Nephron (organoid): ENCODE measurements at regions not wholly inside any gene's neighbourhood (a gene's known extent, or its start where the extent isn't known, plus 50 kb on each side); places are given as distances from the start of the nearest gene placed in this dataset.
"Not testable (repeated sequence)": the region's sequence is repeated elsewhere in the genome, so short reads cannot be mapped to it uniquely, and the experiment has no call there.

Experiments
- H3K27ac Mint-ChIP-seq, 3 experiments: 2 replicates each; pipeline ENCODE4 v1.8.0; 2020; ENCODE audit warnings: mixed read lengths in 3 of 3, mild to moderate bottlenecking in 2 of 3, moderate library complexity in 1 of 3
- H3K27me3 Mint-ChIP-seq: 2 replicates; pipeline ENCODE4 v1.8.0; 2021; ENCODE audit warnings: low read depth, mild to moderate bottlenecking, moderate library complexity, mixed read lengths
- H3K36me3 Mint-ChIP-seq: 2 replicates; pipeline ENCODE4 v1.8.0; 2020; ENCODE audit warnings: low read depth, mixed read lengths
- H3K4me1 Mint-ChIP-seq: 2 replicates; pipeline ENCODE4 v1.8.0; 2020; ENCODE audit warnings: mixed read lengths
- H3K4me3 Mint-ChIP-seq, 3 experiments: 2 replicates each; pipeline ENCODE4 v1.8.0; 2020; ENCODE audit warnings: mild to moderate bottlenecking in 3 of 3, mixed read lengths in 3 of 3, moderate library complexity in 2 of 3
- H3K9me3 Mint-ChIP-seq: 2 replicates; pipeline ENCODE4 v1.8.0; 2020; ENCODE audit warnings: mixed read lengths
- TF ChIP-seq, protein P1 (sequence below), 3 experiments: fragments of 200-600 bp; sonication (generic); IDR thresholded peaks; one replicate each; pipeline ENCODE4 v1.5.0; 2021; ENCODE audit warnings: antibody characterized with exemption in 3 of 3; ENCODE audit not compliant: unreplicated experiment in 3 of 3

DNA sequence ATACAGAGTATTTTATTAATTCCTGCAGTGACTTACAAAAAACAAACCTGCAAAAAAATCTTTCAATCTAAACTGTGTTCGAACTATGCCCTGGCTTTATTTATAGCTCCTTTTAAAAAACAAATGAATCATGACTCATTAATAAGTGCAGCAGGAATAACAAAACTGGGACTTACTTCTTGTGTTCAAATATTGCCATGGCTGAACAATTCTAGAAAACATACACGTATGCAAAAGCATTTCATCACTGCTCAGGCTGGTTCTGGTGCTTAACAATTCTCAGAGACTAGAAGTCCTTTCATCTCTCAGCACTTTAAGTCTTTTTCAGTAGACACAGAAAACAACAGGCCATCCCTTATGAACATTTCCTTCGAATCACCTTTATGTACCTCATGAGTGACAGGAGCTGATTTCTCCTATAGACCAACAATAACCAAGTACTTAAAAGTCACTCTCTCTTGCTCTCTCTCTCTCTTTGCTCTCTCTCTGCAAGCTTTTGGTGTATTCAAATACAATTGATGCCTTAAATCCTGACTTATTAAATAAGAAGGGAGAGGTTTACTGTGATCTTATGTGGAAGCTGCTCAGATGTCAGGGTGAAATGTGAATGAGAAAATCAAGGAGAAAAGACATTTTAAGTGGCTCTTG, 268.8 kb downstream of the TTC8 start:
- Mint-ChIP-seq H3K4me3 (no peak overlapping the region), H3K27ac (no peak overlapping the region), H3K36me3 (no peaks in the 10 kb centered on the region), H3K4me1 (no peaks in the 10 kb centered on the region), H3K27me3 (peaks cover 4% of the 10 kb centered on the region), H3K9me3 (peaks cover 4% of the 10 kb centered on the region)
- TF ChIP-seq, protein P1, sequence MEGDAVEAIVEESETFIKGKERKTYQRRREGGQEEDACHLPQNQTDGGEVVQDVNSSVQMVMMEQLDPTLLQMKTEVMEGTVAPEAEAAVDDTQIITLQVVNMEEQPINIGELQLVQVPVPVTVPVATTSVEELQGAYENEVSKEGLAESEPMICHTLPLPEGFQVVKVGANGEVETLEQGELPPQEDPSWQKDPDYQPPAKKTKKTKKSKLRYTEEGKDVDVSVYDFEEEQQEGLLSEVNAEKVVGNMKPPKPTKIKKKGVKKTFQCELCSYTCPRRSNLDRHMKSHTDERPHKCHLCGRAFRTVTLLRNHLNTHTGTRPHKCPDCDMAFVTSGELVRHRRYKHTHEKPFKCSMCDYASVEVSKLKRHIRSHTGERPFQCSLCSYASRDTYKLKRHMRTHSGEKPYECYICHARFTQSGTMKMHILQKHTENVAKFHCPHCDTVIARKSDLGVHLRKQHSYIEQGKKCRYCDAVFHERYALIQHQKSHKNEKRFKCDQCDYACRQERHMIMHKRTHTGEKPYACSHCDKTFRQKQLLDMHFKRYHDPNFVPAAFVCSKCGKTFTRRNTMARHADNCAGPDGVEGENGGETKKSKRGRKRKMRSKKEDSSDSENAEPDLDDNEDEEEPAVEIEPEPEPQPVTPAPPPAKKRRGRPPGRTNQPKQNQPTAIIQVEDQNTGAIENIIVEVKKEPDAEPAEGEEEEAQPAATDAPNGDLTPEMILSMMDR (IDR thresholded peaks at IDR 0.05; ENCODE audit: unreplicated experiment in 3 of 3), result no peak

DNA sequence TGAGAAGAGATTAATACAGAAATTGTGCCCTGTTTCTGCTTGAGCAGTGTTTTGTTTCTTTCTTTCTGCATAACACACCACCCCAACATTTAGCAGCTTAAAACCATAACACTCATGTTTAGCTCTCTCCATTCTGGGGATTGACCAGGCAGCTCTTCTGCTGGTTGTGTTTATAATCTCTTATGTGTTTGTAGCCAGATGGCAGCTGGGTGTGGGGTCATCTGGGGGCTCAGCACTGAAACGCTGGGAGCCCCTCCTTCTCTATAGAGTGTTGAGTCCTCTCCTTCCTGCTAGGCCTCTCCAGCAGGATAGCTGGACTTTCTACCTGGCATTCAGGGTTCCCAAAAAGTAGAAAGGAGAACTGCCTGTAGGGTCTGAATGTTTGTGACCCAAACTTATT, 270.6 kb downstream of the TTC8 start:
- TF ChIP-seq, protein P1 (IDR thresholded peaks at IDR 0.05; ENCODE audit: unreplicated experiment in 3 of 3), result no peak

DNA sequence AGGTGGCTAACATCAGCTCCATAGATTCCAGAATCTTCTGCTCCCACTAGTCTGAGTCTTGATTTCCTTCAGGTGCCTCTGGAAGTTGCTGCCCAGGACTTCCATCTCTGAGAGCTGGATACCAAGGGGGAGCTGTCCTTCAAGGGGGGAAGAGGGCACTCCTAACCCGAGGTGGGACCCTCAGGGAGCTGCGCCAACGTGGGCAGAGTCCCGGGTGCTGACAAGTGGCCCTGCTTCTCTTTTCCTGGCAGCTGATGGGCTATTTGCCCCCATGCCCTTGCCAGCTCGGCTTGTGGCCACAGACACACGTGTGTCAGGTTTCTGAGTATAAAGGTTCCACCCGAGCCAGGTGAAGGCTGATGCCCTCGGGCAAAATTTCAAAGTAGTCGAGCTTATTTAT, 272.5 kb downstream of the TTC8 start:
- Mint-ChIP-seq H3K9me3 (peaks cover 17% of the 10 kb centered on the region), H3K27me3 (peaks cover 6% of the 10 kb centered on the region), H3K36me3 (no peaks in the 10 kb centered on the region), H3K4me3 (no peak overlapping the region), H3K27ac (no peak overlapping the region), H3K4me1 (no peaks in the 10 kb centered on the region)
- TF ChIP-seq, protein P1 (IDR thresholded peaks at IDR 0.05; ENCODE audit: unreplicated experiment in 3 of 3), result no peak

More for the DNA sequence above, 270.6 kb downstream of the TTC8 start:
- peaks cover 4% of the 10 kb centered on the region for H3K27me3 Mint-ChIP-seq
- no peaks in the 10 kb centered on the region for H3K4me1 Mint-ChIP-seq
- H3K36me3 Mint-ChIP-seq, result no peaks in the 10 kb centered on the region
- peaks cover 4% of the 10 kb centered on the region for H3K9me3 Mint-ChIP-seq
- H3K27ac Mint-ChIP-seq, result no peak overlapping the region
- H3K4me3 Mint-ChIP-seq, result no peak overlapping the region

DNA sequence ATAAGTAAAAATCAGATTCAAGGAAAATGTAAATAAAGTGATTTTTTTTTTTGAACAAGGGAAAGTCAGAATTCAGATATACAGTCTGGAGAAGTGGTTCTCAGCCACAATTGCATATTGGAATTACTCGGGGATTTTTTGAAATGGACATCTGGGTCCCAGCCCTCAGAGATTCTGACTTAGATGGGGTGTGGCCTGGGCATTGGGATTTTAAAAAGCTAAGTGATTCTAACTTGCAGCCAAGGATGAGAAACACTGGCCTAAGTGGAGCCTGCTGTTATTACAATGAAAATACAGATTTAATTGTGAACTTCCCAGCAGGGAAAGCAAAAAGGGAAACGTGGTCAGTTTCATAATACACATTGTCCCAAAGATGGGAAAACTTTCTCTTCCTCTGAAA, 273.8 kb downstream of the TTC8 start:
- peaks cover 18% of the 10 kb centered on the region for H3K9me3 Mint-ChIP-seq
- H3K36me3 Mint-ChIP-seq, result no peaks in the 10 kb centered on the region
- H3K27me3 Mint-ChIP-seq, result peaks cover 9% of the 10 kb centered on the region
- TF ChIP-seq, protein P1 (IDR thresholded peaks at IDR 0.05; ENCODE audit: unreplicated experiment in 3 of 3), result no peak
- no peak overlapping the region for H3K27ac Mint-ChIP-seq
- H3K4me3 Mint-ChIP-seq, result no peak overlapping the region
- H3K4me1 Mint-ChIP-seq, result no peaks in the 10 kb centered on the region

DNA sequence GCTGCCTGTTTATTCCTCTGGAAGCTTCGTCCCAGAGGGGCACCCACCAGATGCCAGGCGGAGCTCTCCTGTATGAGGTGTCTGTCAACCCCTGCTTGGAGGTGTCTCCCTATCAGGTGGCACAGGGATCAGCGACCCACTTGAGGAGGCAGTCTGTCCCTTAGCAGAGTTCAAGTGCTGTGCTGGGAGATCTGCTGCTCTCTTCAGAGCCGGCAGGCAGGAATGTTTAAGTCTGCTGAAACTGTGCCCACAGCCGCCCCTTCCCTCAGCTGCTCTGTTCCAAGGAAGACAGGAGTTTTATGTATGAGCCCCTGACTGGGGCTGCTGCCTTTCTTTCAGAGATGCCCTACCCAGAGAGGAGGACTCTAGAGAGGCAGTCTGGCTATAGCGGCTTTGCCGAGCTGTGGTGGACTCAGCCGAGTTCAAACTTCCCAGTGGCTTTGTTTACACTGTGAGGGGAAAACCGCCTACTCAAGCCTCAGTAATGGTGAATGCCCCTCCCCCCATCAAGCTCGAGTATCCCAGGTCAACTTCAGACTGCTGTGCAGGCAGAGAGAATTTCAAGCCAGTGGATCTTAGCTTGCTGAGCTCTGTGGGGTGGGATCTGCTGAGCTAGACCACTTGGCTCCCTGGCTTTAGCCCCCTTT, 279.8 kb downstream of the TTC8 start:
- not testable (repeated sequence) for H3K36me3 Mint-ChIP-seq, H3K4me1 Mint-ChIP-seq

DNA sequence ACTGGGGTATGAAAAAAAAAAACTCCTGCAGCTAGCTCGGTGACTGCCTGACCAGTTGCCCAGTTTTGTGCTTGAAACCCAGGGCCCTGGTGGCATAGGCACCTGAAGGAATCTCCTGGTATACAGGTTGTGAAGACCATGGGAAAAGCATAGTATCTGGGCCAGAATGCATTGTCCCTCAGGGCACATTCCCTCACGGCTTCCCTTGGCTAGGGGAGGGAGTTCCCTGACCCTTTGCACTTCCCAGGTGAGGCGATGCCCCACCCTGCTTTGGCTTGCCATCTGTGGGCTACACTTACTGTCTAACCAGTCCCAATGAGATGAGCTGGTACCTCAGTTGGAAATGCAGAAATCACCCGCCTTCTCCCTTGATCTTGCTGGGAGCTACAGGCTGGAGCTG, 280.4 kb downstream of the TTC8 start:
- not testable (repeated sequence) for H3K4me1 Mint-ChIP-seq, H3K36me3 Mint-ChIP-seq

More for the DNA sequence above, 279.8 kb downstream of the TTC8 start:
- H3K27ac Mint-ChIP-seq, H3K4me3 Mint-ChIP-seq: not testable (repeated sequence)
- peaks cover 18% of the 10 kb centered on the region for H3K27me3 Mint-ChIP-seq
- H3K9me3 Mint-ChIP-seq, result peaks cover 25% of the 10 kb centered on the region

More for the DNA sequence above, 280.4 kb downstream of the TTC8 start:
- H3K27ac Mint-ChIP-seq, H3K4me3 Mint-ChIP-seq: not testable (repeated sequence)
- peaks cover 18% of the 10 kb centered on the region for H3K27me3 Mint-ChIP-seq
- H3K9me3 Mint-ChIP-seq, result peaks cover 25% of the 10 kb centered on the region
